Fibroblast of the aortic adventitia (primary cell): ENCODE measurements at regions not wholly inside any gene's neighbourhood (a gene's known extent, or its start where the extent isn't known, plus 50 kb on each side); places are given as distances from the start of the nearest gene placed in this dataset.
"Not testable (repeated sequence)": the region's sequence is repeated elsewhere in the genome, so short reads cannot be mapped to it uniquely, and the experiment has no call there.

Source experiments
- DNase-seq: peaks from one replicate; pipeline ENCODE4 v3.0.0-alpha.2; 2010; ENCODE audit warnings: low read depth
- H3K4me3 ChIP-seq: 2 replicates; pipeline ENCODE4 v1.5.1; 2011; ENCODE audit warnings: low read depth, mild to moderate bottlenecking, control low read depth, low read length, moderate library complexity
- TF ChIP-seq, protein P1 (sequence below): IDR thresholded peaks from 2 replicates; pipeline ENCODE4 v1.5.1; 2011; ENCODE audit warnings: mild to moderate bottlenecking, low read length, control low read depth, inconsistent platforms; ENCODE audit not compliant: insufficient read depth

DNA sequence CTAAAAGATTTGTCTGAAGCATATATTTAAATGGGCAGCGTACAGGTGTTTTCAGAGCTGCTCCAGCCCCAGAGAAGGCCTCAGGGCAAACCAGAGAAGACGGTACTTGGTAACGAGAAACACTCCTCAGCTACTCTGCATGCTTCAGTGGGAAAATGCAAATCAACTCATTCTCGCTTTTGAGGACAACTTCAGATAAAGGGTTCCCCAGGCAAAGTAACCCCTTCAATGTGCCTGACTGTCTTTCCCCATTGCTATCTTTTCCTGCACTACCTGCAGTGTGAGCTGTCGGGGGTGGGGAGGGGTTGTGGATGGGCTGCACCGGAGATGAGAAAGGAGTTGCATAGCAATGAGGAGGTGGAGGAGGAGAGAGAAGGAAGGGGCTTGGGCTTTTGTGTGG, 339.7 kb upstream of the CLINT1 start:
- DNase-seq = no peak
- no peak overlapping the region for H3K4me3 ChIP-seq
- TF ChIP-seq, protein P1, sequence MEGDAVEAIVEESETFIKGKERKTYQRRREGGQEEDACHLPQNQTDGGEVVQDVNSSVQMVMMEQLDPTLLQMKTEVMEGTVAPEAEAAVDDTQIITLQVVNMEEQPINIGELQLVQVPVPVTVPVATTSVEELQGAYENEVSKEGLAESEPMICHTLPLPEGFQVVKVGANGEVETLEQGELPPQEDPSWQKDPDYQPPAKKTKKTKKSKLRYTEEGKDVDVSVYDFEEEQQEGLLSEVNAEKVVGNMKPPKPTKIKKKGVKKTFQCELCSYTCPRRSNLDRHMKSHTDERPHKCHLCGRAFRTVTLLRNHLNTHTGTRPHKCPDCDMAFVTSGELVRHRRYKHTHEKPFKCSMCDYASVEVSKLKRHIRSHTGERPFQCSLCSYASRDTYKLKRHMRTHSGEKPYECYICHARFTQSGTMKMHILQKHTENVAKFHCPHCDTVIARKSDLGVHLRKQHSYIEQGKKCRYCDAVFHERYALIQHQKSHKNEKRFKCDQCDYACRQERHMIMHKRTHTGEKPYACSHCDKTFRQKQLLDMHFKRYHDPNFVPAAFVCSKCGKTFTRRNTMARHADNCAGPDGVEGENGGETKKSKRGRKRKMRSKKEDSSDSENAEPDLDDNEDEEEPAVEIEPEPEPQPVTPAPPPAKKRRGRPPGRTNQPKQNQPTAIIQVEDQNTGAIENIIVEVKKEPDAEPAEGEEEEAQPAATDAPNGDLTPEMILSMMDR = no peak

DNA sequence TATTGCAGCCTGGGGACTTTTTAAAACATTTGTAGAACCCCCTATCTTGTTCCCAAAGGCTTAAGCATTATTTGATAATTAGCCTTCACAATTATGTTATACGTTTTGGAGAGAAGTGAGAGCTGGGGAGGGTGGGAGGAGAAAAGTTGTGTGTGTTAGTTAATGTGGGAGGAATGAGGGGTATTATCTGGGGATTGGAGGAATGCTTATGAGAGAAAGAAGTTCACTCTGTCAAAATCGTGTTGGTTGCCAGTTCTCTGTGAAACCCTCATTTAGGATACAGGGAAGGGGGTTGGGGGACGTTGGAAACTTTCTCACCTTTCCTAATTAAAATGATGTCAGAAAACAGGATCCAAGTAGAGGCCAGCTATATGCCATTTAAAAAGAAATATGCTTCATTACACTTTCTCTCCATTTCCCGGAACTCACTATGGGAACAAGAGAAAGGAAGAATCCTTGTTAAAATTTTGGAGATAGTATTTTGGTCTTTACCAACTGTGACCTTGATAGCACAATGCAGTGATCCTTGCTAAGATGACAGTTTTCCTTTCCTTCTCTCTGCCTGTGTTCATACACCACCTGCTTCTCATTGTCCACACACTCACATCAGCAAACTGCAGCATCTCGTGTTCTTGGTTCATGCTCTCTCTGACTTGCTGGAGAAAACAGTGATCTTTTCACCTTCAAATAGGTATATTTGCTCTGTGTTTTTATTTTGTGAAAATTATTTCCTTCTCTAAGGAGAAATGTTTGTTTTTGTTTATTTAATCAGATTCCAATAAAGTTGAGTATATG, 336.7 kb upstream of the CLINT1 start:
- no peak for DNase-seq
- no peak overlapping the region for H3K4me3 ChIP-seq
- TF ChIP-seq, protein P1 = no peak

DNA sequence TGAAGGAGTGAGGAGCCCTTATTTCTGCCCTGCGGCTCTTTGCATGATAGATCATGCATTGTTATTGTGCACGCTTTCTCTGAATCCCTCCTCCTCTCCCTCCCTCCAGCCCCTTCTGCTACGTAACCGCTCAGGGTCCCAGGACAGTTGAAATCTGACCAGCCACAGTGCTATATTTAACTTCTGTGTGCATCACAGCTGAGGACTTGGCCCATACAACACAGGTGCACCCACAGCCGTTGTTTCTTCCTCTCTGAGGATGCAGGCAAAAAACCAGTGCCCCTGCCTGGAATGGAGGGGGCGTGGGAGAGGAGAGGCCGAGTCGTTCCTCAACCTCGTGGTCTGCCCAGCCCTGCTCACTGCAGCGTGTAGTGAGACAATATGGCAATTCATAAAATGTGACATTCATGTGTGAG, 335.6 kb upstream of the CLINT1 start:
- H3K4me3 ChIP-seq = no peak overlapping the region
- TF ChIP-seq, protein P1 = no peak
- DNase-seq = no peak

DNA sequence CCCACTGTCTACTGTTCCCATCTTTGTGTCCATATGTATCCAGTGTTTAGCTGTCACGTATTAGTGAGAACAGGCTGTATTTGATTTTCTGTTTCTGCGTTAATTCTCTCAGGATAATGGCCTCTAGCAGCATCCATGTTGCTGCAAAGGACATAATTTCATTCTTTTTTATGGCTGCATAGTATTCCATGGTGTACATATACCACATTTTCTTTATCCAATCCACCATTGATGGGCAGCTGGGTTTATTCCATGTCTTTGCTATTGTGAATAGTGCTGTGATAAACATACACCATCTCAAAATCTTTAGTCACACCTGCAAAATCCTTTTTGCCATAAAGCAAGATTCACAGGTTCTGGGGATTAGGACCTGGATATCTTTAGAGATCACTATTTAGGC, 334.4 kb upstream of the CLINT1 start:
- not testable (repeated sequence) for DNase-seq

DNA sequence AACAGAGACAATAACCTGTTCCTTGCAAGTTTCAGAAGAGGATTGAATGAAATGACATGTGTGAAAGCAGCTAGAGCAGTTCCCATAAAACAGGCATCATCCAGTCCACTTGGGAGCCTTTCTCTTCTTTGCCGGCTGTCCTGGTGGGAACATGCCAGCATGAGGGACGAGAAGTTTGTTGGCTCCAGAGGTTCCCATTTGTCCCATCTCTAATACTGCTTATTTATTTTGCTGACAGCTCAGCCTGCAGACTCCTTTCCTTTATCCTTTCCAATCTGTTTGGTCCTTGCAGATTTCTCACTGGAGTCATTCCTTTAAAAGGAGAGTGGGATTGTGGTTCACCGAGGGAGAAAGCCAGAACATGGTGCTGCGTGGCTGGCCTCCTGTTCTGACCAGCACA, 321.5 kb upstream of the CLINT1 start:
- TF ChIP-seq, protein P1 = no peak
- H3K4me3 ChIP-seq = no peak overlapping the region
- no peak for DNase-seq

More for the DNA sequence above, 334.4 kb upstream of the CLINT1 start:
- not testable (repeated sequence) for H3K4me3 ChIP-seq

DNA sequence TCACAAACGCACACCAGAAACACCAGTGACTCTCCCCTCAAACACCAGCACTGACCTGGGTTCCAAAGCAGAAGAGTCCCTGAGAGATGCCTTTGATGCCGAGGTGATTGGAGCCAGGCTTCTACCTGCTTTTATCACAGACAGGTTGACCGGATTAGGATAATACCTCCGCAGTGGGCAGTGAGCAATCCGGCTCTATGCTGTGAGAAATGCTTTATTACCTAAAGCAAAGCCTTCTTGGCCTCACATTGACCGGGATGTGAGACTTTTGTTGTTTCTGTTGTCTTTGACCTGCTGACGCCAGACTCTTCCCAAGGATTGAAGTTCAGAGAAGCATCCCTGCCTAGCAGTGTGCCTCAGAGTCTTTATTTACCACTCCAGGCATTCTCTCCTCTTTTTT, 320.3 kb upstream of the CLINT1 start:
- TF ChIP-seq, protein P1 = no peak
- no peak overlapping the region for H3K4me3 ChIP-seq
- no peak for DNase-seq

DNA sequence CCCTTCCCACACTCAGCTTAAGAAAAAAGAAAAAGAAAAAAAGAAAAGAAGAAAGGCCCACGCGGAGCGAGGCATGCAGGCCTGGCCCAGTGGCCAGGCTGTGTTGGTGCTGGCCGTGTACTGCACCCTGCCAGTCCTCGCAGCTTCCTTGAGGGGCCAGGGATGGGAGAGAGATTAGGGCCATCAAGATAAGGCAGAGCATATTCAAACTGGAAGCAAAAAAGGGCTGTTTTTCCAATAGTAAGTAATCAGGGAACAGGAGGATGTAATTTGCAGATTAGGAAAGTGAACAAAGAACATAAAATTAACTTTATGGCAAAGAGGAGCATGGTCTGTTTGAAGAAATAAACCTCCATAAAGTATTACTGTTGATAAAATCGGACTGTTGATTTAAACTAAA, 319.6 kb upstream of the CLINT1 start:
- TF ChIP-seq, protein P1 = no peak
- DNase-seq = no peak
- H3K4me3 ChIP-seq = no peak overlapping the region
